ENCODE measurements at regions not wholly inside any gene's neighbourhood (a gene's known extent, or its start where the extent isn't known, plus 50 kb on each side); places are given as distances from the start of the nearest gene placed in this dataset.

DNA sequence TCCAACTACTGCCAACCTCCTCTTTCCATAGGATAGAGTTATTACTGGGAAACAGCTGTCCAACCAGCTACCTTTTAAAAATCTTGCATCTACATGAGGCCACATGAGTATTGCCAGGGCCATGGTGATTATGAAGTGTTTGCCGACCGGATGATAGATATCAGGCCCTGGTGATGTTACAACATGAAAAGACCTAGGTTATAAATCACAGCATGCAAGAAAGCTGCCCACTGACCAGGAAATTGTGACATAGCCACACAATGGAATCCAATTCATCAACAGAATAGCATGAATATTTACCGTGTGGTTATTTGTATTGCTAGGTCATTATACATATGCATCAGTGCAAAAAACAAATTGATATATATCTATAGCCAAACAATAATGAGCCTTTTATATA, 517.0 kb downstream of the INHBA start:
- DNase-seq: no peak
- no peak for TF ChIP-seq POLR2AphosphoS5 (IDR thresholded peaks at IDR 0.05)
- no peak for TF ChIP-seq POLR2A (IDR thresholded peaks at IDR 0.05)
- TF ChIP-seq CTCF (IDR thresholded peaks at IDR 0.05): no peak
- TF ChIP-seq EP300 (IDR thresholded peaks at IDR 0.05): no peak
- no peaks in the 10 kb centered on the region for H3K27me3 ChIP-seq
- no peaks in the 10 kb centered on the region for H3K9me3 ChIP-seq
- H3K27ac ChIP-seq: no peak overlapping the region
- H3K4me3 ChIP-seq: no peak overlapping the region
- H3K36me3 ChIP-seq: no peaks in the 10 kb centered on the region
- 64 to 84% (median 68%) methylated on average over 3 of the region's 3 CpGs for WGBS, 5 donors
- intact Hi-C loops (cut with DNase I; ENCODE audit: low total_unique reads): no loop called here
- H3K4me1 ChIP-seq: no peaks in the 10 kb centered on the region

- 81 to 87% (median 83%) methylated on average over 6 of the region's 6 CpGs for WGBS, 5 donors
- Histone ChIP-seq H3K36me3 (no peaks in the 10 kb centered on the region), H3K27me3 (no peaks in the 10 kb centered on the region), H3K27ac (no peak overlapping the region), H3K4me3 (no peak overlapping the region), H3K9me3 (no peaks in the 10 kb centered on the region), H3K4me1 (no peaks in the 10 kb centered on the region)
- DNase-seq: no peak
- intact Hi-C loops (cut with DNase I; ENCODE audit: low total_unique reads): no loop called here
- TF ChIP-seq EP300 (IDR thresholded peaks at IDR 0.05): no peak
- no peak for TF ChIP-seq POLR2AphosphoS5 (IDR thresholded peaks at IDR 0.05)
- TF ChIP-seq CTCF (IDR thresholded peaks at IDR 0.05): no peak
- no peak for TF ChIP-seq POLR2A (IDR thresholded peaks at IDR 0.05)
These were observed 519.1 kb downstream of the INHBA start for GRCh38 chr7:41183741-41184140.

GRCh38 chr7:41182782-41183181, 520.1 kb downstream of the INHBA start:
- Histone ChIP-seq H3K27me3 (no peaks in the 10 kb centered on the region), H3K9me3 (no peaks in the 10 kb centered on the region), H3K27ac (no peak overlapping the region), H3K4me1 (no peaks in the 10 kb centered on the region), H3K36me3 (no peaks in the 10 kb centered on the region), H3K4me3 (no peak overlapping the region)
- no peak for TF ChIP-seq POLR2A (IDR thresholded peaks at IDR 0.05)
- TF ChIP-seq EP300 (IDR thresholded peaks at IDR 0.05): no peak
- no peak for TF ChIP-seq POLR2AphosphoS5 (IDR thresholded peaks at IDR 0.05)
- no peak for TF ChIP-seq CTCF (IDR thresholded peaks at IDR 0.05)
- DNase-seq: no peak
- WGBS, 5 donors: 71 to 88% (median 85%) methylated on average over 2 of the region's 2 CpGs
- intact Hi-C loops (cut with DNase I; ENCODE audit: low total_unique reads): no loop called here

GRCh38 chr7:41175435-41175834, 527.5 kb downstream of the INHBA start:
- intact Hi-C loops (cut with DNase I; ENCODE audit: low total_unique reads): no loop called here
- H3K4me1 ChIP-seq: no peaks in the 10 kb centered on the region
- TF ChIP-seq EP300 (IDR thresholded peaks at IDR 0.05) (no peak), CTCF (IDR thresholded peaks at IDR 0.05) (no peak), POLR2AphosphoS5 (IDR thresholded peaks at IDR 0.05) (no peak), POLR2A (IDR thresholded peaks at IDR 0.05) (no peak)
- no peaks in the 10 kb centered on the region for H3K27me3 ChIP-seq
- no peak for DNase-seq
- WGBS, 5 donors: 81 to 91% (median 85%) methylated on average over 8 of the region's 8 CpGs
- H3K27ac ChIP-seq: no peak overlapping the region
- H3K36me3 ChIP-seq: no peaks in the 10 kb centered on the region
- no peaks in the 10 kb centered on the region for H3K9me3 ChIP-seq
- no peak overlapping the region for H3K4me3 ChIP-seq

Data from stomach (tissue), 8 donors.